Panc1 (cell line): ENCODE measurements at regions not wholly inside any gene's neighbourhood (a gene's known extent, or its start where the extent isn't known, plus 50 kb on each side); places are given as distances from the start of the nearest gene placed in this dataset.

Experiments
- ATAC-seq: fragments of 200-7000 bp; cut with Tn5 transposase; 2 replicates; pipeline ENCODE4 v1.9.1; 2020; ENCODE audit warnings: mild to moderate bottlenecking, moderate library complexity
- BruUV-seq: library from RNA; stranded (reverse); fragments of 400-500 nt; replicated peaks from 2 replicates; lab custom pipeline; 2021; lab: Mats Ljungman, UMichigan
- CTCF ChIA-PET: fragments of 300-600 bp; sonication (Branson Sonifier 250); formaldehyde crosslinking; loops from one replicate; lab custom pipeline; 2022; ENCODE audit warnings: antibody characterized with exemption; lab: Charles Lee
- POLR2A ChIA-PET: fragments of 300-600 bp; sonication (Branson Sonifier 250); formaldehyde crosslinking; loops from one replicate; lab custom pipeline; 2022; ENCODE audit warnings: antibody characterized with exemption; lab: Charles Lee
- DNase-seq: peaks from one replicate; pipeline ENCODE4 v3.0.0-alpha.2; 2010; ENCODE audit warnings: low read depth, low spot score
- H3K27ac ChIP-seq: 2 replicates; pipeline ENCODE4 v1.5.1; 2011; ENCODE audit warnings: mild to moderate bottlenecking, low read length, inconsistent platforms
- H3K27me3 ChIP-seq: fragments of 200-500 bp; sonication (Bioruptor generic); 2 replicates; pipeline ENCODE4 v1.6.0; 2014; ENCODE audit warnings: low read length, inconsistent platforms; ENCODE audit not compliant: control insufficient read depth, insufficient read depth
- H3K36me3 ChIP-seq: fragments of 200-500 bp; sonication (Bioruptor generic); 2 replicates; pipeline ENCODE4 v1.5.1; 2014; ENCODE audit warnings: inconsistent platforms, mild to moderate bottlenecking, low read length, moderate library complexity; ENCODE audit not compliant: control insufficient read depth, insufficient read depth
- H3K4me1 ChIP-seq: 2 replicates; pipeline ENCODE4 v1.5.1; 2011; ENCODE audit warnings: inconsistent platforms, mild to moderate bottlenecking, low read length, moderate library complexity; ENCODE audit not compliant: control insufficient read depth, insufficient read depth
- H3K4me3 ChIP-seq, 2 experiments: 2 replicates each; pipeline ENCODE4 v1.5.1; 2011 to 2012; ENCODE audit warnings: low read depth in 2 of 2, low read length in 2 of 2, mild to moderate bottlenecking in 2 of 2, inconsistent platforms in 1 of 2, moderate library complexity in 1 of 2
- H3K9me3 ChIP-seq: fragments of 200-500 bp; sonication (Bioruptor generic); 2 replicates; pipeline ENCODE4 v1.5.1; 2014; ENCODE audit warnings: low read depth, mild to moderate bottlenecking, inconsistent platforms, low read length, moderate library complexity; ENCODE audit not compliant: control insufficient read depth, insufficient read depth
- POLR2AphosphoS5 ChIP-seq: IDR thresholded peaks from 2 replicates; pipeline ENCODE4 v1.6.1; 2012; ENCODE audit warnings: mild to moderate bottlenecking, low read depth, low read length, moderate library complexity
- SIN3A ChIP-seq: IDR thresholded peaks from 2 replicates; pipeline ENCODE4 v1.6.1; 2012; ENCODE audit warnings: low read depth, mild to moderate bottlenecking, low read length, moderate library complexity, borderline replicate concordance; ENCODE audit not compliant: insufficient read depth
- TCF7L2 ChIP-seq: IDR thresholded peaks from 2 replicates; pipeline ENCODE4 v1.6.1; 2011; ENCODE audit warnings: mild to moderate bottlenecking, low read depth, low read length, inconsistent platforms
- in situ Hi-C: cut with HindIII; loops from 2 replicates; pipeline ENCODE4 v1.10.0; 2016; ENCODE audit warnings: low sequenced_read_pairs, low pct_unique_long_range_greater_than_20kb
- intact Hi-C: fragments of 100-400 bp; cut with micrococcal nuclease; formaldehyde crosslinking; loops from one replicate; pipeline ENCODE4 v1.10.0; 2022; ENCODE audit not compliant: unreplicated experiment
- TF ChIP-seq, protein P1 (sequence below): fragments of 450-650 bp; IDR thresholded peaks from 2 replicates; pipeline ENCODE4 v1.5.1; 2017; ENCODE audit warnings: mild to moderate bottlenecking
- TF ChIP-seq, protein P2 (sequence below), 2 experiments: IDR thresholded peaks; 2 replicates each; pipeline ENCODE4 v1.6.1; 2011 to 2012; ENCODE audit warnings: low read depth in 2 of 2, control low read depth in 1 of 2, low read length in 1 of 2, mild to moderate bottlenecking in 1 of 2, moderate library complexity in 1 of 2; ENCODE audit not compliant: insufficient read depth in 1 of 2

DNA sequence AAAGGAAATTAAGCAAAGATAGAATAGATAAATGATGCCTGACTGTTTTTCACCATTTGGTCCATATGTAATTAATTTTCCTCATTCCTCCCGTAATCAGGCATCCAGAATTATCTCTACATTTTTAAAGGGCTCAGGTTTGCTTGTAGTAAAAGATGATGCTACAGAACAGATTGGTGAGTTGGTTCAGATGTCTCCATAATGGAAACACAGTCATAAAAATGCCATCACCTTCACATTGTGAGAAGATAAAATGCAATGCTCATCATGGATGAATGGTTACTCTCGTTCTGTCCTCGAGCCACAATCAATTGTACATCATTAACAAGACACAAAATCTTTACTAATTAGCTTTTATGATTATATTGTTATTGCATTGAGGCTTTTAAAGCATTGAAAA lies 64.9 kb upstream of the CELF2 start:
- no peak for TF ChIP-seq POLR2AphosphoS5
- no peak for TF ChIP-seq TCF7L2
- TF ChIP-seq, protein P1, sequence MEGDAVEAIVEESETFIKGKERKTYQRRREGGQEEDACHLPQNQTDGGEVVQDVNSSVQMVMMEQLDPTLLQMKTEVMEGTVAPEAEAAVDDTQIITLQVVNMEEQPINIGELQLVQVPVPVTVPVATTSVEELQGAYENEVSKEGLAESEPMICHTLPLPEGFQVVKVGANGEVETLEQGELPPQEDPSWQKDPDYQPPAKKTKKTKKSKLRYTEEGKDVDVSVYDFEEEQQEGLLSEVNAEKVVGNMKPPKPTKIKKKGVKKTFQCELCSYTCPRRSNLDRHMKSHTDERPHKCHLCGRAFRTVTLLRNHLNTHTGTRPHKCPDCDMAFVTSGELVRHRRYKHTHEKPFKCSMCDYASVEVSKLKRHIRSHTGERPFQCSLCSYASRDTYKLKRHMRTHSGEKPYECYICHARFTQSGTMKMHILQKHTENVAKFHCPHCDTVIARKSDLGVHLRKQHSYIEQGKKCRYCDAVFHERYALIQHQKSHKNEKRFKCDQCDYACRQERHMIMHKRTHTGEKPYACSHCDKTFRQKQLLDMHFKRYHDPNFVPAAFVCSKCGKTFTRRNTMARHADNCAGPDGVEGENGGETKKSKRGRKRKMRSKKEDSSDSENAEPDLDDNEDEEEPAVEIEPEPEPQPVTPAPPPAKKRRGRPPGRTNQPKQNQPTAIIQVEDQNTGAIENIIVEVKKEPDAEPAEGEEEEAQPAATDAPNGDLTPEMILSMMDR: no peak
- TF ChIP-seq, protein P2, sequence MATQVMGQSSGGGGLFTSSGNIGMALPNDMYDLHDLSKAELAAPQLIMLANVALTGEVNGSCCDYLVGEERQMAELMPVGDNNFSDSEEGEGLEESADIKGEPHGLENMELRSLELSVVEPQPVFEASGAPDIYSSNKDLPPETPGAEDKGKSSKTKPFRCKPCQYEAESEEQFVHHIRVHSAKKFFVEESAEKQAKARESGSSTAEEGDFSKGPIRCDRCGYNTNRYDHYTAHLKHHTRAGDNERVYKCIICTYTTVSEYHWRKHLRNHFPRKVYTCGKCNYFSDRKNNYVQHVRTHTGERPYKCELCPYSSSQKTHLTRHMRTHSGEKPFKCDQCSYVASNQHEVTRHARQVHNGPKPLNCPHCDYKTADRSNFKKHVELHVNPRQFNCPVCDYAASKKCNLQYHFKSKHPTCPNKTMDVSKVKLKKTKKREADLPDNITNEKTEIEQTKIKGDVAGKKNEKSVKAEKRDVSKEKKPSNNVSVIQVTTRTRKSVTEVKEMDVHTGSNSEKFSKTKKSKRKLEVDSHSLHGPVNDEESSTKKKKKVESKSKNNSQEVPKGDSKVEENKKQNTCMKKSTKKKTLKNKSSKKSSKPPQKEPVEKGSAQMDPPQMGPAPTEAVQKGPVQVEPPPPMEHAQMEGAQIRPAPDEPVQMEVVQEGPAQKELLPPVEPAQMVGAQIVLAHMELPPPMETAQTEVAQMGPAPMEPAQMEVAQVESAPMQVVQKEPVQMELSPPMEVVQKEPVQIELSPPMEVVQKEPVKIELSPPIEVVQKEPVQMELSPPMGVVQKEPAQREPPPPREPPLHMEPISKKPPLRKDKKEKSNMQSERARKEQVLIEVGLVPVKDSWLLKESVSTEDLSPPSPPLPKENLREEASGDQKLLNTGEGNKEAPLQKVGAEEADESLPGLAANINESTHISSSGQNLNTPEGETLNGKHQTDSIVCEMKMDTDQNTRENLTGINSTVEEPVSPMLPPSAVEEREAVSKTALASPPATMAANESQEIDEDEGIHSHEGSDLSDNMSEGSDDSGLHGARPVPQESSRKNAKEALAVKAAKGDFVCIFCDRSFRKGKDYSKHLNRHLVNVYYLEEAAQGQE (IDR thresholded peaks at IDR 0.05; ENCODE audit: insufficient read depth in 1 of 2, low read depth in 2 of 2, low read length in 1 of 2): no peak
- no peak for TF ChIP-seq SIN3A
- Histone ChIP-seq H3K27me3 (no peaks in the 10 kb centered on the region), H3K4me3 (no peak overlapping the region), H3K27ac (no peak overlapping the region), H3K36me3 (no peaks in the 10 kb centered on the region), H3K4me1 (no peaks in the 10 kb centered on the region), H3K9me3 (no peaks in the 10 kb centered on the region)
- no peak for ATAC-seq
- no peak for DNase-seq
- in situ Hi-C loops (no loop called here), intact Hi-C loops (no loop called here)
- CTCF ChIA-PET: no interaction called here
- BruUV-seq: no TSS peak
- POLR2A ChIA-PET: no interaction called here

DNA sequence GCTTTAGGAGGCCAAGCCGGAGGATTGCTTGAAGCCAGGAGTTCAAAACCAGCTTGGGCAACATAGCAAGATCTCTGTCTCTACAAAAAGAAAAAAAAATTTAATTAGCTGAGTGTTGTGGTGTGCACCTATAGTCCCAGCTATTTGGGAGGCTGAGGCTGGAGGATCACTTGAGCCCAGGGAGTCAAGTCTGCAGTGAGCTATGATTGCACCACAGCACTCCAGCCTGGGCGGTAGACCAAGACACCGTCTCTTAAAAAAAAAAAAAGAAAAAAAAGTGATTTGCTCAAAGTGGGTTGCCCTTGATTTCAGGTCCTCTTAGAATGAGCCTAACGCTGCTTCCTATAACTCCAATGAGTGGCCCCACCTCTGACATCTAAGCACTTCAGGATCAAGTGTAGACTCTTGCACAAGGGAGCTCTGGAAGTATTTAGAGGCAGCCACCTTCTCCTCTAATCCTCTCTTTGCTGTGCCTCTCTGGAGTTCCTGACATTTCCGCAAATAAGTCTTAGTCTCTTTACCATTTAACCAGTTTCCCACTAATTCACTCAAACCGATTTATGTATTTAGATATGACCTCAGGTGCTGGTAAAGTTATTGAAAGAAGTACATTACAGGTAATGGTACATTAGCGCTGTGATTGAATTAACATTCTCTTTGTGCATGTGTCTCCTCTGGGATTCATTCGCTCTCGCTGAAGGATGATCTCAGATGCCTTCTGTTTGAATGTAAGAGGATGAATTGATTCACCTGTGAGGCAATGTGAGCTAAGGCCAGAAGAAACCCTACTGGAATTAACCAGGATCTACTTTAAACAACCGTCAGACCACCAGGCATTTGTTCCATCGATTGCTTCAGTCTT lies 60.8 kb upstream of the CELF2 start:
- ChIA-PET POLR2A (interaction anchor here (0.7 kb wide), 1 partner anchor 21 kb away, joined by 4 read pairs; no protein-coding TSS in a partner anchor), CTCF (no interaction called here)
- intact Hi-C loops: no loop called here
- in situ Hi-C loops: no loop called here
- ATAC-seq: no peak
- Histone ChIP-seq H3K4me3 (no peak overlapping the region), H3K9me3 (no peaks in the 10 kb centered on the region), H3K27ac (no peak overlapping the region), H3K4me1 (no peaks in the 10 kb centered on the region), H3K36me3 (no peaks in the 10 kb centered on the region), H3K27me3 (no peaks in the 10 kb centered on the region)
- no TSS peak for BruUV-seq
- TF ChIP-seq TCF7L2 (no peak), POLR2AphosphoS5 (no peak), SIN3A (no peak)
- TF ChIP-seq, protein P2 (IDR thresholded peaks at IDR 0.05; ENCODE audit: insufficient read depth in 1 of 2, low read depth in 2 of 2, low read length in 1 of 2): no peak
- TF ChIP-seq, protein P1: no peak
- no peak for DNase-seq
